Psoas muscle (tissue), 7 donors: ENCODE measurements at regions not wholly inside any gene's neighbourhood (a gene's known extent, or its start where the extent isn't known, plus 50 kb on each side); places are given as distances from the start of the nearest gene placed in this dataset.
"Not testable (repeated sequence)": the region's sequence is repeated elsewhere in the genome, so short reads cannot be mapped to it uniquely, and the experiment has no call there.

Experiments used
- ATAC-seq, 4 donors: fragments of 200-7000 bp; cut with Tn5 transposase; one replicate each; pipeline ENCODE4 v1.9.1; 2020; ENCODE audit warnings: moderate library complexity in 3 of 4, mild to moderate bottlenecking in 2 of 4
- DNase-seq, 2 donors: peaks; one replicate each; pipeline ENCODE4 v3.0.0-alpha.2; 2020
- H3K27ac ChIP-seq: fragments of 200-600 bp; one replicate; pipeline ENCODE4 v1.8.0; 2022
- H3K27me3 ChIP-seq, 3 donors: fragments of 200-600 bp in 1 of 3; one replicate each; pipeline versions ENCODE4 v1.6.1 to v1.8.0; 2013 to 2022; ENCODE audit warnings: low read length in 2 of 3, mild to moderate bottlenecking in 2 of 3, moderate library complexity in 1 of 3; ENCODE audit not compliant: insufficient read depth in 3 of 3
- H3K36me3 ChIP-seq, 2 donors: fragments of 200-600 bp in 1 of 2; one replicate each; pipeline versions ENCODE4 v1.6.1 to v1.8.0; 2013 to 2022; ENCODE audit warnings: low read depth in 1 of 2, mild to moderate bottlenecking in 1 of 2, moderate library complexity in 1 of 2; ENCODE audit not compliant: insufficient read depth in 1 of 2
- H3K4me1 ChIP-seq: fragments of 200-600 bp; one replicate; pipeline ENCODE4 v1.8.0; 2022
- H3K4me3 ChIP-seq: fragments of 200-600 bp; one replicate; pipeline ENCODE4 v1.8.0; 2022; ENCODE audit warnings: mild to moderate bottlenecking
- H3K9me3 ChIP-seq: fragments of 200-600 bp; one replicate; pipeline ENCODE4 v1.8.0; 2022
- CTCF ChIP-seq: fragments of 200-600 bp; IDR thresholded peaks from one replicate; pipeline ENCODE4 v1.8.0; 2022; ENCODE audit warnings: antibody characterized with exemption
- WGBS, 3 donors: extraction: QIAGEN DNeasy Blood & Tissue Kit; methylation state at CpG; one replicate each; pipeline versions ENCODE4 v1.1.6 to v1.1.7; 2013; 5-methylcytosine and 5-hydroxymethylcytosine counted together
- intact Hi-C, 2 donors: fragments of 100-400 bp; cut with DNase I; formaldehyde crosslinking; loops; one replicate each; pipeline versions ENCODE4 v1.11.0 to v1.14.2; 2022
- donor health status: healthy with polysubstance abuse.
- donor health status: DM: no; HTN: no; CAD: no; lungs with moderate emphysema.
- donor health status: Bipolar disorder and iron deficiency.
- donor health status: healthy.
- donor health status: DM: yes; HTN: yes; CAD: no.
- donor health status: DM: no; HTN: no; CAD: no.
- donor health status: DM: yes; HTN: yes; CAD: no.

GRCh38 chr20:53806683-53807401, 213.2 kb upstream of the ZNF217 start:
- no peak for ATAC-seq
- no peak for DNase-seq
- no peaks in the 10 kb centered on the region for H3K27me3 ChIP-seq
- no peaks in the 10 kb centered on the region for H3K4me1 ChIP-seq
- H3K4me3 ChIP-seq = no peak overlapping the region
- intact Hi-C loops = no loop called here
- TF ChIP-seq CTCF = no peak
- H3K27ac ChIP-seq = no peak overlapping the region
- no peaks in the 10 kb centered on the region for H3K9me3 ChIP-seq
- no peaks in the 10 kb centered on the region for H3K36me3 ChIP-seq
- 83 to 90% (median 84%) methylated on average over 6 of the region's 6 CpGs for WGBS, 3 donors

- Histone ChIP-seq H3K4me1 (no peaks in the 10 kb centered on the region), H3K27ac (no peak overlapping the region), H3K9me3 (no peaks in the 10 kb centered on the region), H3K27me3 (no peaks in the 10 kb centered on the region), H3K4me3 (no peak overlapping the region), H3K36me3 (no peaks in the 10 kb centered on the region)
- no peak for TF ChIP-seq CTCF
- ATAC-seq (no peak), DNase-seq (no peak)
- WGBS, 3 donors = 55 to 65% (median 63%) methylated on average over 5 of the region's 5 CpGs
- intact Hi-C loops = no loop called here
These were observed 212.3 kb upstream of the ZNF217 start for GRCh38 chr20:53805895-53806384.

- WGBS, 3 donors = 60 to 74% (median 67%) methylated on average over 8 of the region's 8 CpGs
- no peaks in the 10 kb centered on the region for H3K9me3 ChIP-seq
- H3K36me3 ChIP-seq = no peaks in the 10 kb centered on the region
- no peak for DNase-seq
- ATAC-seq = no peak
- TF ChIP-seq CTCF = no peak
- no peaks in the 10 kb centered on the region for H3K27me3 ChIP-seq
- H3K4me3 ChIP-seq = no peak overlapping the region
- H3K27ac ChIP-seq = no peak overlapping the region
- intact Hi-C loops = no loop called here
- no peaks in the 10 kb centered on the region for H3K4me1 ChIP-seq
These were observed 211.6 kb upstream of the ZNF217 start for GRCh38 chr20:53804920-53805894.

GRCh38 chr20:53804308-53804707, 210.7 kb upstream of the ZNF217 start:
- ATAC-seq, H3K27me3 ChIP-seq, H3K36me3 ChIP-seq, H3K9me3 ChIP-seq, H3K4me3 ChIP-seq, H3K4me1 ChIP-seq, intact Hi-C loops, H3K27ac ChIP-seq, DNase-seq: not testable (repeated sequence)
- 94 to 96% (median 95%) methylated on average over 7 of the region's 7 CpGs for WGBS, 3 donors
